Activated CD4-positive, alpha-beta T cell treated with anti-CD3 and anti-CD28 coated beads, Interleukin-2, amount 10 ng/mL, durations not matched to agents 24 days and 14 days (primary cell): ENCODE measurements at regions not wholly inside any gene's neighbourhood (a gene's known extent, or its start where the extent isn't known, plus 50 kb on each side); places are given as distances from the start of the nearest gene placed in this dataset.
"Not testable (repeated sequence)": the region's sequence is repeated elsewhere in the genome, so short reads cannot be mapped to it uniquely, and the experiment has no call there.

Experiments
- DNase-seq: peaks from one replicate; pipeline ENCODE4 v3.0.0; 2022
- H3K27ac Mint-ChIP-seq: one replicate; pipeline ENCODE4 v1.8.0; 2022; ENCODE audit warnings: mild to moderate bottlenecking, mixed read lengths
- H3K27me3 Mint-ChIP-seq: one replicate; pipeline ENCODE4 v1.8.0; 2022; ENCODE audit warnings: mixed read lengths
- H3K36me3 Mint-ChIP-seq: one replicate; pipeline ENCODE4 v1.8.0; 2022; ENCODE audit warnings: low read depth, mild to moderate bottlenecking, mixed read lengths
- H3K4me1 Mint-ChIP-seq: one replicate; pipeline ENCODE4 v1.8.0; 2021; ENCODE audit warnings: mixed read lengths
- H3K4me3 Mint-ChIP-seq: one replicate; pipeline ENCODE4 v1.8.0; 2022; ENCODE audit warnings: mild to moderate bottlenecking, moderate library complexity, mixed read lengths
- H3K9me3 Mint-ChIP-seq: one replicate; pipeline ENCODE4 v1.8.0; 2021; ENCODE audit warnings: mixed read lengths
- intact Hi-C: fragments of 100-400 bp; cut with micrococcal nuclease; formaldehyde crosslinking; loops from one replicate; pipeline ENCODE4 v1.15.1; 2023

DNA sequence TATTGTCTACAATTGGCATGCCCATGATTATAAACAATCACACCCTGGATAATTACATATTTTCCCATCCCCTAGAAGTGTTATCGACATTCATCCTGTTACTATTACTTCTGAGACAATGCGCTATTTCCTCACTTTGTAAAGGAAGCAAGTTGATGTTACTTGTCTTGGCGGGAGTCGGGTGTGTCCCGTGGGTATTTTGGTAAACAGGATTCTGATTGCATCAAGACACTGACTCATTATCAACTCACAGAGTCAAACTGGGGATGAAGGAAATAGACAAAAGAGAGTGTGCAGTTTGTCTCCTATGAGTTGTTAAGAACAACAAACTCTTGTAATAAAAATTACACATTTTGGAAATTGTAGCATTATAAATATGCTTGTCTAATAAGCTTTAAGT is 142.7 kb downstream of the GALR1 start:
- no peak overlapping the region for H3K4me3 Mint-ChIP-seq
- H3K4me1 Mint-ChIP-seq: no peaks in the 10 kb centered on the region
- DNase-seq: no peak
- H3K9me3 Mint-ChIP-seq: no peaks in the 10 kb centered on the region
- no peak overlapping the region for H3K27ac Mint-ChIP-seq
- intact Hi-C loops: no loop called here
- no peaks in the 10 kb centered on the region for H3K36me3 Mint-ChIP-seq
- peaks cover 12% of the 10 kb centered on the region for H3K27me3 Mint-ChIP-seq

- no peak for DNase-seq
- no peaks in the 10 kb centered on the region for H3K9me3 Mint-ChIP-seq
- intact Hi-C loops: no loop called here
- H3K4me3 Mint-ChIP-seq: no peak overlapping the region
- no peak overlapping the region for H3K27ac Mint-ChIP-seq
- peaks cover 6% of the 10 kb centered on the region for H3K27me3 Mint-ChIP-seq
- H3K4me1 Mint-ChIP-seq: no peaks in the 10 kb centered on the region
- H3K36me3 Mint-ChIP-seq: no peaks in the 10 kb centered on the region
These were observed 143.9 kb downstream of the GALR1 start for GRCh38 chr18:77393519-77393918.

- DNase-seq: no peak
- Mint-ChIP-seq H3K36me3 (no peaks in the 10 kb centered on the region), H3K27me3 (no peaks in the 10 kb centered on the region), H3K9me3 (no peaks in the 10 kb centered on the region), H3K27ac (no peak overlapping the region), H3K4me1 (no peaks in the 10 kb centered on the region), H3K4me3 (no peak overlapping the region)
- intact Hi-C loops: no loop called here
These were observed 146.3 kb downstream of the GALR1 start for GRCh38 chr18:77395953-77396352.

DNA sequence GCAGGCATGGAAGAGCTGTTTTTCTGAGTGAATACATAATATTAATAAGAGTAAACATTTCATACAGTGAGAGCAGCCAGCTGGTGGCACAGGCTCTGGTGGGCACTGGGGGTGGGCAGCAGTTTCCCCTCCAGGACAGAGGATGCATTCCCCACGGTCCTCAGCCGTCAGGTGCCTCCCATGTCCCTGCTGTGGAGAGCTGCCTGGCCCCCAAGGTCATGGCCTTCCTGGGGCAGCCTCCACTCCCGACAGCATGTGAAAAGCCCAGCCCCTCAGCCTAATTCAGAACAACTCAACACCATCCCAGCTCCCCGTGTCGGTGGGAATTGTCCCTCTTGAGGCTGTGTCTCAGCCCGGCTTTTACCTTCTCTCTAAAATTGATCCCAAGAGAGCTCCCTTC is 147.4 kb downstream of the GALR1 start:
- Mint-ChIP-seq H3K27me3 (no peaks in the 10 kb centered on the region), H3K9me3 (no peaks in the 10 kb centered on the region), H3K36me3 (no peaks in the 10 kb centered on the region), H3K4me1 (no peaks in the 10 kb centered on the region), H3K4me3 (no peak overlapping the region), H3K27ac (no peak overlapping the region)
- no peak for DNase-seq
- intact Hi-C loops: no loop called here

DNA sequence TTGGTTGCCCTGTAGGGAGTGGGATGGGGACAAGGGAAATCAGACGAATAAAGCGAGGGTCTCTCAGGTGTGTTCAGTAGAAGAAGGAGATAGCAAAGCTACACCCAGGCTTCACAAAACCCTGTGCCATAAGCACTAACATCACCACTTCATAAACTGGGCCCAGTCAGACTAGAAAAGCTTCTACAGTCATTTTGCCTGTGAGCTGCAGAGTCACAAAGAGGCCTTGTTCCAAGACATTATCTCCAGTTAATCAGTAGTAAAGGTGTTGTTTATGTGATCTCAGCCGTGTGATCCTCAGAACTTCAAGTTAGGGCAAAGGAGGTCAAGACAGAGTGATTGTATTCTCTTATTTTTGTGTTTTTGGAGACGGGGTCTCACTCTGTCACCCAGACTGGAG is 148.0 kb downstream of the GALR1 start:
- Mint-ChIP-seq H3K36me3 (no peaks in the 10 kb centered on the region), H3K27me3 (no peaks in the 10 kb centered on the region), H3K27ac (no peak overlapping the region), H3K4me3 (no peak overlapping the region), H3K9me3 (no peaks in the 10 kb centered on the region), H3K4me1 (no peaks in the 10 kb centered on the region)
- intact Hi-C loops: no loop called here
- no peak for DNase-seq

- no peaks in the 10 kb centered on the region for H3K4me1 Mint-ChIP-seq
- H3K27me3 Mint-ChIP-seq: no peaks in the 10 kb centered on the region
- H3K36me3 Mint-ChIP-seq: no peaks in the 10 kb centered on the region
- no peak overlapping the region for H3K4me3 Mint-ChIP-seq
- H3K27ac Mint-ChIP-seq: no peak overlapping the region
- H3K9me3 Mint-ChIP-seq: no peaks in the 10 kb centered on the region
- DNase-seq: no peak
- intact Hi-C loops: no loop called here
These were observed 150.9 kb downstream of the GALR1 start for GRCh38 chr18:77400561-77400960.

DNA sequence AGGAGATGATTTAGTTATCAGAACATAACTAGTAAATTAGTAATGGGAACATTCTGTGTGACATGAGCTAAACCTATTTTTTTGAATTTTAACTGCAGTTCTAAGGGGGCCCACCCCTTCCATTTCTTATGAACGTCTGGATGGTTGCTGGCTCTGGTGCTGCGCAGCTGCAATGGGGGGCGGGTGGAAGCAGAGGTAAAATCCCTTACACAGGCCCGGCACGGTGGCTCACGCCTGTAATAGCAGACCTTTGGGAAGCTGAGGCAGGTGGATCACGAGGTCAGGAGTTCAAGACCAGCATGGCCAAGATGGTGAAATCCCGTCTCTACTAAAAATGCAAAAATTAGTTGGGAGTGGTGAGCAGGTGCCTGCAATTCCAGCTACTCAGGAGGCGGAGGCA is 151.5 kb downstream of the GALR1 start:
- intact Hi-C loops: no loop called here
- no peaks in the 10 kb centered on the region for H3K36me3 Mint-ChIP-seq

GRCh38 chr18:77403969-77404535 is 154.4 kb downstream of the GALR1 start:
- Mint-ChIP-seq H3K4me3 (no peak overlapping the region), H3K36me3 (no peaks in the 10 kb centered on the region), H3K27me3 (no peaks in the 10 kb centered on the region), H3K27ac (no peak overlapping the region), H3K4me1 (no peaks in the 10 kb centered on the region), H3K9me3 (no peaks in the 10 kb centered on the region)
- no peak for DNase-seq
- intact Hi-C loops: no loop called here

More for the DNA sequence above, 151.5 kb downstream of the GALR1 start:
- Mint-ChIP-seq H3K27me3 (no peaks in the 10 kb centered on the region), H3K4me3 (no peak overlapping the region), H3K9me3 (no peaks in the 10 kb centered on the region), H3K27ac (no peak overlapping the region), H3K4me1 (no peaks in the 10 kb centered on the region)
- no peak for DNase-seq

- Mint-ChIP-seq H3K4me1 (no peaks in the 10 kb centered on the region), H3K4me3 (no peak overlapping the region), H3K27me3 (no peaks in the 10 kb centered on the region), H3K9me3 (no peaks in the 10 kb centered on the region), H3K36me3 (no peaks in the 10 kb centered on the region), H3K27ac (no peak overlapping the region)
- intact Hi-C loops: no loop called here
- DNase-seq: no peak
These were observed 155.4 kb downstream of the GALR1 start for GRCh38 chr18:77405096-77405495.

- no peak overlapping the region for H3K4me3 Mint-ChIP-seq
- intact Hi-C loops: no loop called here
- H3K4me1 Mint-ChIP-seq: no peaks in the 10 kb centered on the region
- no peak overlapping the region for H3K27ac Mint-ChIP-seq
- H3K36me3 Mint-ChIP-seq: no peaks in the 10 kb centered on the region
- no peaks in the 10 kb centered on the region for H3K27me3 Mint-ChIP-seq
- DNase-seq: no peak
- H3K9me3 Mint-ChIP-seq: no peaks in the 10 kb centered on the region
These were observed 158.1 kb downstream of the GALR1 start for GRCh38 chr18:77407733-77408132.

- H3K4me1 Mint-ChIP-seq, DNase-seq, H3K36me3 Mint-ChIP-seq, H3K27ac Mint-ChIP-seq, H3K27me3 Mint-ChIP-seq, H3K4me3 Mint-ChIP-seq, intact Hi-C loops, H3K9me3 Mint-ChIP-seq: not testable (repeated sequence)
These were observed 171.9 kb downstream of the GALR1 start for GRCh38 chr18:77421546-77421945.

GRCh38 chr18:77422974-77423867 is 173.6 kb downstream of the GALR1 start:
- no peaks in the 10 kb centered on the region for H3K36me3 Mint-ChIP-seq
- no peak overlapping the region for H3K4me3 Mint-ChIP-seq
- DNase-seq: no peak
- H3K27me3 Mint-ChIP-seq: peaks cover 8% of the 10 kb centered on the region
- H3K4me1 Mint-ChIP-seq: no peaks in the 10 kb centered on the region
- intact Hi-C loops: no loop called here
- H3K27ac Mint-ChIP-seq: no peak overlapping the region
- no peaks in the 10 kb centered on the region for H3K9me3 Mint-ChIP-seq

- H3K4me3 Mint-ChIP-seq: no peak overlapping the region
- intact Hi-C loops: no loop called here
- no peaks in the 10 kb centered on the region for H3K36me3 Mint-ChIP-seq
- DNase-seq: no peak
- peaks cover 15% of the 10 kb centered on the region for H3K27me3 Mint-ChIP-seq
- H3K27ac Mint-ChIP-seq: no peak overlapping the region
- no peaks in the 10 kb centered on the region for H3K9me3 Mint-ChIP-seq
- H3K4me1 Mint-ChIP-seq: no peaks in the 10 kb centered on the region
These were observed 183.4 kb downstream of the GALR1 start for GRCh38 chr18:77433076-77433475.

GRCh38 chr18:77439888-77440287 is 190.2 kb downstream of the GALR1 start:
- no peak overlapping the region for H3K27ac Mint-ChIP-seq
- no peaks in the 10 kb centered on the region for H3K9me3 Mint-ChIP-seq
- no peak overlapping the region for H3K4me3 Mint-ChIP-seq
- no peaks in the 10 kb centered on the region for H3K36me3 Mint-ChIP-seq
- H3K4me1 Mint-ChIP-seq: no peaks in the 10 kb centered on the region
- intact Hi-C loops: no loop called here
- H3K27me3 Mint-ChIP-seq: peaks cover 10% of the 10 kb centered on the region
- DNase-seq: no peak

DNA sequence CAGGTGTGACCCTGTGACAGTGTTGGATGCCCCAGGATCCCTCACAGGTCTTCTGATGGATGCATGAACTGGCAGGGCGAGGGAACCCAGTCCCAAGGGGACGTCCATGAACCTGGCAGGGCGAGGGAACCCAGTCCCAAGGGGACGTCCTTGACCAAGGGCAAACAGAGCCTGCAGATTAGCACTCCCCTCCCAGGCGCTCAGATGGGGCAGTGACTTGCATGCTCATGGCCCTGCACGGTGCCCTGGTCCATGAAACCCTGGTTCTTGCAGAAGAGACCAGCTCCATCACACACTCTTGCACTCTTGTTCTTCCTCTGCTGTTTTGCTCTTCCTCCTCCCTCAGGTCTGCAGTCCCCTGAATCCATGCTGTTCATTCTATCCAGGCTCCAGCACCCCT is 192.7 kb downstream of the GALR1 start:
- Mint-ChIP-seq H3K27ac (no peak overlapping the region), H3K27me3 (peaks cover 12% of the 10 kb centered on the region), H3K9me3 (no peaks in the 10 kb centered on the region), H3K4me1 (no peaks in the 10 kb centered on the region), H3K4me3 (no peak overlapping the region), H3K36me3 (no peaks in the 10 kb centered on the region)
- intact Hi-C loops: no loop called here
- no peak for DNase-seq
